AG08396 (cell line): ENCODE measurements at regions not wholly inside any gene's neighbourhood (a gene's known extent, or its start where the extent isn't known, plus 50 kb on each side); places are given as distances from the start of the nearest gene placed in this dataset.

Source experiments
- DNase-seq: peaks from one replicate; pipeline ENCODE4 v3.0.0; 2012; ENCODE audit warnings: low spot score, mixed read lengths

GRCh38 chr5:2240118-2240904, 357.6 kb upstream of the IRX4 start:
- DNase-seq: no peak

GRCh38 chr5:2239201-2239910, 356.6 kb upstream of the IRX4 start:
- no peak for DNase-seq

- DNase-seq: no peak
Measured at GRCh38 chr5:2238732-2239131, 356.0 kb upstream of the IRX4 start.

GRCh38 chr5:2227433-2227832, 344.7 kb upstream of the IRX4 start:
- DNase-seq: no peak

GRCh38 chr5:2224689-2225088, 342.0 kb upstream of the IRX4 start:
- DNase-seq: no peak

GRCh38 chr5:2223303-2223702, 340.6 kb upstream of the IRX4 start:
- no peak for DNase-seq

GRCh38 chr5:2222246-2222992, 339.7 kb upstream of the IRX4 start:
- DNase-seq: no peak

GRCh38 chr5:2221450-2221849, 338.7 kb upstream of the IRX4 start:
- no peak for DNase-seq

GRCh38 chr5:2220741-2221140, 338.0 kb upstream of the IRX4 start:
- DNase-seq: no peak

GRCh38 chr5:2219149-2219776, 336.5 kb upstream of the IRX4 start:
- DNase-seq: no peak

- no peak for DNase-seq
Measured at GRCh38 chr5:2217219-2217618, 334.5 kb upstream of the IRX4 start.

- no peak for DNase-seq
Measured at GRCh38 chr5:2214910-2215590, 332.3 kb upstream of the IRX4 start.

GRCh38 chr5:2213121-2213730, 330.5 kb upstream of the IRX4 start:
- no peak for DNase-seq

- no peak for DNase-seq
Measured at GRCh38 chr5:2212481-2212880, 329.8 kb upstream of the IRX4 start.

GRCh38 chr5:2208239-2208544, 325.5 kb upstream of the IRX4 start:
- no peak for DNase-seq

- DNase-seq: no peak
Measured at GRCh38 chr5:2207416-2208238, 324.9 kb upstream of the IRX4 start.

GRCh38 chr5:2207109-2207399, 324.3 kb upstream of the IRX4 start:
- no peak for DNase-seq

GRCh38 chr5:2206293-2207108, 323.8 kb upstream of the IRX4 start:
- no peak for DNase-seq

- no peak for DNase-seq
Measured at GRCh38 chr5:2205596-2206226, 323.0 kb upstream of the IRX4 start.

- DNase-seq: no peak
Measured at GRCh38 chr5:2205185-2205585, 322.5 kb upstream of the IRX4 start.
